Coronary artery (tissue), 2 donors: ENCODE measurements at regions not wholly inside any gene's neighbourhood (a gene's known extent, or its start where the extent isn't known, plus 50 kb on each side); places are given as distances from the start of the nearest gene placed in this dataset.
A peak's percentile ranks its signal among the peaks of the same experiment; 100 is the strongest.

Source experiments
- DNase-seq: peaks from one replicate; pipeline ENCODE4 v3.0.0-alpha.2; 2017; ENCODE audit warnings: low spot score
- H3K27ac ChIP-seq, 2 donors: fragments of 200-600 bp; sonication (generic); one replicate each; pipeline ENCODE4 v1.5.1; 2016 to 2019
- H3K4me3 ChIP-seq: fragments of 200-600 bp; sonication (generic); 2 replicates; pipeline ENCODE4 v1.5.1; 2016; ENCODE audit warnings: mild to moderate bottlenecking, moderate library complexity
- CTCF ChIP-seq: fragments of 200-600 bp; sonication (generic); IDR thresholded peaks from one replicate; pipeline ENCODE4 v1.5.1; 2019; ENCODE audit warnings: antibody characterized with exemption

DNA sequence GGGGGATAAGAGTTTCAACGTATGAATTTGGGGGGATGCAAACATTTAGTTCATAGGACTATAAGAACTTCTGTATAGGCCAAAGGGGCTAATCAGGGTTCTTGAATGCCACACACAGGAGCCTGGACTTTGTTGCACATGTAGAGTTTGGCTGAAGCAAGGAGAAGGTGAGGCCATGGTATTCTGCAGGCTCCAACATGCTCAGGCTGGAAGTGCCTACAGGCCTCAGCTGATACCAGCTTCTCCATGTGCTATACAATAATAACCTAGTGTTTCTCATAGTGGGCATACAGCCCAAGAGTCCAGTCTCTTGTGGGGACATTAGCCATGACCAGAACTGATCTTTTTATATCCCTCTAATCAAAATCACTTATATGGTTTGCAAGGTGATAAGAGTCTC lies 399.7 kb upstream of the MCTP2 start:
- Histone ChIP-seq H3K4me3 (no peak overlapping the region), H3K27ac (no peak overlapping the region)
- TF ChIP-seq CTCF = no peak
- no peak for DNase-seq

GRCh38 chr15:93830221-93831080 lies 400.9 kb upstream of the MCTP2 start:
- H3K4me3 ChIP-seq = no peak overlapping the region
- DNase-seq = no peak
- no peak for TF ChIP-seq CTCF
- H3K27ac ChIP-seq = no peak overlapping the region

- H3K4me3 ChIP-seq = no peak overlapping the region
- no peak for DNase-seq
- H3K27ac ChIP-seq = no peak overlapping the region
- TF ChIP-seq CTCF = no peak
Observed at GRCh38 chr15:93829115-93829870, 402.1 kb upstream of the MCTP2 start.

DNA sequence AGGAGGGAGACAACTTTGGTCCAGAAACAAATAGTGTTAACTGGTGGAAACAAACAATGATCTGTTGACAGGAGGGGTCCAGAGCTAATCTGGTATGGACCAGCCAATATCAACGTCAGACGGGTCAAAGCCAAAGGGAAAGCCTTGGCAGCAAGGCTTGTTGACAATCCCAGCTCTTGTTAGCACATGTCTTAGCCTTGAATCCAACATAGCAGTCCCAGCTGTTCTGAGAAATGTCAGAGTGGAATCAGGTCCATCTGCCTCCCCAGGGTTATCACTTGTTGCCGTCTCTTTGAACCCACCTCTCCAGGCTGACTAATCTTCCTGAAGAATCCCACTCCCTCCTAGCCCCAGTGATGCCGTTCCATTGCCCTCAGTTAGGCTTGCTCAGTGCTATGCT lies 404.6 kb upstream of the MCTP2 start:
- H3K4me3 ChIP-seq = no peak overlapping the region
- no peak for TF ChIP-seq CTCF
- DNase-seq = no peak
- H3K27ac ChIP-seq = peak overlapping the region in 1 of 2 donors; percentile 22

GRCh38 chr15:93826293-93826692 lies 405.1 kb upstream of the MCTP2 start:
- no peak for DNase-seq
- no peak for TF ChIP-seq CTCF
- Histone ChIP-seq H3K4me3 (no peak overlapping the region), H3K27ac (no peak overlapping the region)

GRCh38 chr15:93825682-93826081 lies 405.7 kb upstream of the MCTP2 start:
- no peak for TF ChIP-seq CTCF
- H3K27ac ChIP-seq = no peak overlapping the region
- DNase-seq = no peak
- no peak overlapping the region for H3K4me3 ChIP-seq
